Nephron (organoid): ENCODE measurements at regions not wholly inside any gene's neighbourhood (a gene's known extent, or its start where the extent isn't known, plus 50 kb on each side); places are given as distances from the start of the nearest gene placed in this dataset.
A peak's percentile ranks its signal among the peaks of the same experiment; 100 is the strongest.

Source experiments
- H3K27ac Mint-ChIP-seq, 3 experiments: 2 replicates each; pipeline ENCODE4 v1.8.0; 2020; ENCODE audit warnings: mixed read lengths in 3 of 3, mild to moderate bottlenecking in 2 of 3, moderate library complexity in 1 of 3
- H3K27me3 Mint-ChIP-seq: 2 replicates; pipeline ENCODE4 v1.8.0; 2021; ENCODE audit warnings: low read depth, mild to moderate bottlenecking, moderate library complexity, mixed read lengths
- H3K36me3 Mint-ChIP-seq: 2 replicates; pipeline ENCODE4 v1.8.0; 2020; ENCODE audit warnings: low read depth, mixed read lengths
- H3K4me1 Mint-ChIP-seq: 2 replicates; pipeline ENCODE4 v1.8.0; 2020; ENCODE audit warnings: mixed read lengths
- H3K4me3 Mint-ChIP-seq, 3 experiments: 2 replicates each; pipeline ENCODE4 v1.8.0; 2020; ENCODE audit warnings: mild to moderate bottlenecking in 3 of 3, mixed read lengths in 3 of 3, moderate library complexity in 2 of 3
- H3K9me3 Mint-ChIP-seq: 2 replicates; pipeline ENCODE4 v1.8.0; 2020; ENCODE audit warnings: mixed read lengths
- CTCF ChIP-seq, 3 experiments: fragments of 200-600 bp; sonication (generic); IDR thresholded peaks; one replicate each; pipeline ENCODE4 v1.5.0; 2021; ENCODE audit warnings: antibody characterized with exemption in 3 of 3; ENCODE audit not compliant: unreplicated experiment in 3 of 3

- H3K4me1 Mint-ChIP-seq, result no peaks in the 10 kb centered on the region
- H3K9me3 Mint-ChIP-seq, result no peaks in the 10 kb centered on the region
- no peaks in the 10 kb centered on the region for H3K27me3 Mint-ChIP-seq
- TF ChIP-seq CTCF (IDR thresholded peaks at IDR 0.05; ENCODE audit: unreplicated experiment in 3 of 3), result no peak
- H3K27ac Mint-ChIP-seq, result no peak overlapping the region
- H3K36me3 Mint-ChIP-seq, result no peaks in the 10 kb centered on the region
- no peak overlapping the region for H3K4me3 Mint-ChIP-seq
Observed at GRCh38 chr3:148307443-148307843, 390.3 kb upstream of the AGTR1 start.

- H3K36me3 Mint-ChIP-seq, result no peaks in the 10 kb centered on the region
- TF ChIP-seq CTCF (IDR thresholded peaks at IDR 0.05; ENCODE audit: unreplicated experiment in 3 of 3), result peak; percentile 59 to 64 (median 62)
- no peak overlapping the region for H3K4me3 Mint-ChIP-seq
- no peaks in the 10 kb centered on the region for H3K4me1 Mint-ChIP-seq
- no peak overlapping the region for H3K27ac Mint-ChIP-seq
- H3K27me3 Mint-ChIP-seq, result no peaks in the 10 kb centered on the region
- no peaks in the 10 kb centered on the region for H3K9me3 Mint-ChIP-seq
Observed at GRCh38 chr3:148309390-148310035, 388.2 kb upstream of the AGTR1 start.

- H3K27me3 Mint-ChIP-seq, result no peaks in the 10 kb centered on the region
- H3K4me3 Mint-ChIP-seq, result no peak overlapping the region
- TF ChIP-seq CTCF (IDR thresholded peaks at IDR 0.05; ENCODE audit: unreplicated experiment in 3 of 3), result no peak
- H3K9me3 Mint-ChIP-seq, result no peaks in the 10 kb centered on the region
- no peak overlapping the region for H3K27ac Mint-ChIP-seq
- H3K36me3 Mint-ChIP-seq, result no peaks in the 10 kb centered on the region
- H3K4me1 Mint-ChIP-seq, result no peaks in the 10 kb centered on the region
Observed at GRCh38 chr3:148315756-148316155, 381.9 kb upstream of the AGTR1 start.

GRCh38 chr3:148318240-148318639 is 379.5 kb upstream of the AGTR1 start:
- H3K36me3 Mint-ChIP-seq, result no peaks in the 10 kb centered on the region
- no peaks in the 10 kb centered on the region for H3K27me3 Mint-ChIP-seq
- no peaks in the 10 kb centered on the region for H3K9me3 Mint-ChIP-seq
- H3K4me1 Mint-ChIP-seq, result no peaks in the 10 kb centered on the region
- H3K27ac Mint-ChIP-seq, result no peak overlapping the region
- TF ChIP-seq CTCF (IDR thresholded peaks at IDR 0.05; ENCODE audit: unreplicated experiment in 3 of 3), result no peak
- no peak overlapping the region for H3K4me3 Mint-ChIP-seq

GRCh38 chr3:148319161-148319915 is 378.4 kb upstream of the AGTR1 start:
- Mint-ChIP-seq H3K27ac (peak overlapping the region in 1 of 3 experiments; percentile 11), H3K9me3 (no peaks in the 10 kb centered on the region), H3K4me1 (no peaks in the 10 kb centered on the region), H3K4me3 (no peak overlapping the region), H3K27me3 (no peaks in the 10 kb centered on the region), H3K36me3 (no peaks in the 10 kb centered on the region)
- no peak for TF ChIP-seq CTCF (IDR thresholded peaks at IDR 0.05; ENCODE audit: unreplicated experiment in 3 of 3)

- TF ChIP-seq CTCF (IDR thresholded peaks at IDR 0.05; ENCODE audit: unreplicated experiment in 3 of 3), result no peak
- no peak overlapping the region for H3K4me3 Mint-ChIP-seq
- H3K36me3 Mint-ChIP-seq, result no peaks in the 10 kb centered on the region
- H3K27me3 Mint-ChIP-seq, result no peaks in the 10 kb centered on the region
- no peaks in the 10 kb centered on the region for H3K9me3 Mint-ChIP-seq
- no peaks in the 10 kb centered on the region for H3K4me1 Mint-ChIP-seq
- peak overlapping the region in 1 of 3 experiments; percentile 11 for H3K27ac Mint-ChIP-seq
Observed at GRCh38 chr3:148319960-148320359, 377.7 kb upstream of the AGTR1 start.
